GM12873 (cell line): ENCODE measurements at regions not wholly inside any gene's neighbourhood (a gene's known extent, or its start where the extent isn't known, plus 50 kb on each side); places are given as distances from the start of the nearest gene placed in this dataset.

Experiments
- CTCF ChIP-seq: IDR thresholded peaks from 2 replicates; pipeline ENCODE4 v1.5.1; 2012; ENCODE audit warnings: low read depth, mild to moderate bottlenecking, moderate library complexity, low read length, control low read depth; ENCODE audit not compliant: insufficient read depth; ENCODE audit errors: missing control alignments

DNA sequence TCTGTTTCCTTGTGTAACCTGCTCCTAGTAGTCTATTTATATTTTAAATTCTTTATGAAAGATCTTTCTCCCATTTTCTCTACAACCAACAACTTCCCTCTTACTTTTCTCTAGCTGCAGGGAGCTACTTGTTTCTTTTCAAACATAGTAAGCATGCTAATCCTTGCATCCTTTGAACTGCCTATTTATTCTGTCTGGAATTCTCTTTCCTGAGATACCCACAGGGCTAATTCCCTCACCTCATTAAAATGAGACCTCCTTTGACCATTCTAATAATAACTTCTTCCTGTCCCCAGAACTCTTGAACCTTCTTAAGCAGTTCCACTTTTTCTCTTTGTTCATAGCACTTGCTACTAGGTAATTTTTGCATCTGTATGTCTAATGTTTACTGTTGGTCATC, 620.6 kb upstream of the CDH18 start:
- no peak for TF ChIP-seq CTCF

- TF ChIP-seq CTCF, result no peak
Observed at GRCh38 chr5:20605732-20606525, 617.9 kb upstream of the CDH18 start.

- no peak for TF ChIP-seq CTCF
Observed at GRCh38 chr5:20604992-20605391, 617.0 kb upstream of the CDH18 start.

DNA sequence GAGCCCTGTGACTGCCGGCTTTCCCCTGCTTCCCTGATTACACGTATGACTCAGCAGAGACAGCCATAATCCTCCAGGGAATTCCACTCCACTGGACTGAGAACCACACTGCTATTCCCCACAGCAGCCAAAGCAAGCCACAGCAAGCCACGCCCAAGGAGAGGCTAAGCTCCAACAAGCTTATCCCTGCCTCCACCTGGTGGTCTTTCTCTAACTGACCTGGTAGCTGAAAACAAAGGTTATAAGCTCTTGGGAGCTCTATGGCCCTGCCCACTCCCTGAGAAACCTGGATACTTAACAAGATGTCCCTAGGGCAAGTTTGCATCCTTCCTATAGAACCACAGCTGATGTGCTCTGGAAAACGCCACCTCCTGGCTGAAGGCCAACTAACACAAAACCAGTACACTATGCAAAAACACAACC, 613.7 kb upstream of the CDH18 start:
- TF ChIP-seq CTCF, result no peak

GRCh38 chr5:20590356-20590755, 602.4 kb upstream of the CDH18 start:
- no peak for TF ChIP-seq CTCF

DNA sequence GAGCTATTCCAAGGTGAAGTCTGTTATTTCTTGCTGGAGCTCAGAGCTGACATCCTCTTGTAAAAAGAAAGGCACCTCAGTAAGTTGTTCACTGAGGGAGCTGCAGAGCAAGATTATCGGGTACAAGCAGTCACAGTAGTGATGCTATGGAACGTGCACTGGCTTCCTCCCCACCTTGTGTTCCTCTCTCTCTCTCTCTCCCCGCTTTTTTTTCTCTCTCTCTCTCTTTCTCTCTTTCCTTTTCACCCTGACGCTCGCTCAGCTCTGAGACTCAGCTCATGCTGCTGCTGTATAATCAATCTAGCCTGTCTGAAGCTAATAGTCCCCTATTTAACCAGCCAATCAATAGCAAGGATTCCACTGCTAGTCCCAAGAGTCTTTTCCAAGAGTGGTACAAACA, 587.6 kb upstream of the CDH18 start:
- no peak for TF ChIP-seq CTCF

DNA sequence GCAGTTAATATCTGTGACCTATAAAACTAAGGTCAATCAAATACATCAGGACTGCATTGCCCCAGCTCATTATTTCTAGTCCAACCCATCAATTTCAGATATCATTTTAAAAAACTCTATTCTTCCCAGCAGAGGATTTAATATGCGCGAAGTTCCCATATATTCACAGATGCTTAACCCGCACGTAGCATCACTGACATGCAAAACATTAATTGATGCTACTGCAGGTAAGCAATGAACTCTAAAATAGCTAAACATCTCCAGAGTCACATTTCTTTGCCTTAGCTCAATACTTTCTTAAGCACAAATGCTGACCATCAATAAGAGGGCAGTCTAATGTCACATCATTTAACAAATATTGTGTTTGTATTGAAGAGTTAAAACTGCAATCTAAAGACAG, 586.6 kb upstream of the CDH18 start:
- TF ChIP-seq CTCF, result no peak
